ENCODE measurements at regions not wholly inside any gene's neighbourhood (a gene's known extent, or its start where the extent isn't known, plus 50 kb on each side); places are given as distances from the start of the nearest gene placed in this dataset.

DNA sequence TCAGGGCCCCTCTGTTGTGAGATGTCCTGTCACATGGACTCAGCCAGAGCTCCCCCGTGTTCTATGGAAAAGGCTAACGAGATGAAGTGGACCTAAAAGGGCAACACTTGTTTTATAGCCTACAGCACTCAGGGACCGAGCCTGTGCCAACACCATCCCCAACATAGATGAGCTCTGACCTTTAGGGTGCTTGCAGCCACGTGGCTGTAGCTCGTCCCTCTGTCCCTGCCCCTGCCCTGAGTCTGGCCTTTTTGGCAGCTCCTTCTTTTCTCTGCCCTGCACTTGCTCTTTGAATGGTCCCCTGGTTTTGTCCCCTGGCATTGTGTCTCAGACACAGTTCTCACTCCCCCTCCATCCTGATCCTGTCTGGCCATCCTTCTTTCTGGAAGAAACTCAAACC lies 81.2 kb upstream of the GDF10 start:
- no peaks in the 10 kb centered on the region for H3F3A ChIP-seq (ENCODE audit: low read length, unreplicated experiment)
- no peaks in the 10 kb centered on the region for H3K4me1 ChIP-seq (ENCODE audit: insufficient read depth, low read length)
- intact Hi-C loops (cut with micrococcal nuclease), result no loop called here
- peaks cover 9% of the 10 kb centered on the region; the same call in 1 of the 2 replicates for H3K27me3 ChIP-seq (ENCODE audit: low read length)
- H3K9me2 ChIP-seq (replicated peaks; ENCODE audit: low read length), result no peaks in the 10 kb centered on the region
- no peak overlapping the region for H3K4me2 ChIP-seq (ENCODE audit: low read length)
- no peaks in the 10 kb centered on the region for H3K36me3 ChIP-seq (ENCODE audit: low read depth, low read length)
- no TSS peak for BruUV-seq (replicated peaks)
- no peaks in the 10 kb centered on the region for H4K20me1 ChIP-seq (ENCODE audit: low read length)
- ChIA-PET POLR2A (ENCODE audit: unreplicated experiment) (no interaction called here), CTCF (no interaction called here)
- H3K9me3 ChIP-seq (ENCODE audit: low read length), result no peaks in the 10 kb centered on the region
- H3K9ac ChIP-seq (ENCODE audit: low read length), result no peak overlapping the region
- H3K79me2 ChIP-seq (ENCODE audit: low read length), result no peaks in the 10 kb centered on the region
- H2AFZ ChIP-seq (ENCODE audit: low read length), result no peak overlapping the region
- no peak for ATAC-seq
- TF ChIP-seq EZH2 (IDR thresholded peaks at IDR 0.05; ENCODE audit: low read length, unreplicated experiment) (no peak), EZH2phosphoT487 (IDR thresholded peaks at IDR 0.05; ENCODE audit: borderline replicate concordance, low read length) (no peak)
- TF ChIP-seq, protein P1, sequence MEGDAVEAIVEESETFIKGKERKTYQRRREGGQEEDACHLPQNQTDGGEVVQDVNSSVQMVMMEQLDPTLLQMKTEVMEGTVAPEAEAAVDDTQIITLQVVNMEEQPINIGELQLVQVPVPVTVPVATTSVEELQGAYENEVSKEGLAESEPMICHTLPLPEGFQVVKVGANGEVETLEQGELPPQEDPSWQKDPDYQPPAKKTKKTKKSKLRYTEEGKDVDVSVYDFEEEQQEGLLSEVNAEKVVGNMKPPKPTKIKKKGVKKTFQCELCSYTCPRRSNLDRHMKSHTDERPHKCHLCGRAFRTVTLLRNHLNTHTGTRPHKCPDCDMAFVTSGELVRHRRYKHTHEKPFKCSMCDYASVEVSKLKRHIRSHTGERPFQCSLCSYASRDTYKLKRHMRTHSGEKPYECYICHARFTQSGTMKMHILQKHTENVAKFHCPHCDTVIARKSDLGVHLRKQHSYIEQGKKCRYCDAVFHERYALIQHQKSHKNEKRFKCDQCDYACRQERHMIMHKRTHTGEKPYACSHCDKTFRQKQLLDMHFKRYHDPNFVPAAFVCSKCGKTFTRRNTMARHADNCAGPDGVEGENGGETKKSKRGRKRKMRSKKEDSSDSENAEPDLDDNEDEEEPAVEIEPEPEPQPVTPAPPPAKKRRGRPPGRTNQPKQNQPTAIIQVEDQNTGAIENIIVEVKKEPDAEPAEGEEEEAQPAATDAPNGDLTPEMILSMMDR (conservative IDR thresholded peaks at IDR 0.05; ENCODE audit: low read depth, low read length), result no peak
- no peak overlapping the region for H3K27ac ChIP-seq (ENCODE audit: low read length)
- no peak overlapping the region for H3K4me3 ChIP-seq (ENCODE audit: low read length)
- no peak for DNase-seq

DNA sequence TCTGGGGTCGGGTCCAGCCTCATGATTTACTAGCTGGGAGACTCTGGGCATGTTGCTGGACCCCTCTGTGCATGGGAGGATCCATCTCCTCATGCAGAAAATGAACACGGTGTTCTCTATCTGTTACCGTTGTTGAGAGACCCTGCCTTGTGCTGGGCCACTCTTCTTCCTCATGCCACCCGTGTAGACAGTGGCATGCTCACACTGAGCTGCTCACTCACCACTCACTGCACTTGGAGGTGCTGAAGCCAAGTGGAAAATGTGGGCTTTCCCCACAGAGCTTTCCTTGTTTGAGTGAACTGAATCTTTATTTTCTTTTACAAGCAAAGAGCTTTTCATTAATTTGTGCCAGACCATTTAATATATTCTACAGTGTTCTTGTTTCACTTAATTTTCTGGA lies 77.5 kb upstream of the GDF10 start:
- DNase-seq (no peak), ATAC-seq (no peak)
- TF ChIP-seq, protein P1 (conservative IDR thresholded peaks at IDR 0.05; ENCODE audit: low read depth, low read length), result no peak
- TF ChIP-seq EZH2 (IDR thresholded peaks at IDR 0.05; ENCODE audit: low read length, unreplicated experiment) (no peak), EZH2phosphoT487 (IDR thresholded peaks at IDR 0.05; ENCODE audit: borderline replicate concordance, low read length) (no peak)
- Histone ChIP-seq H3K36me3 (ENCODE audit: low read depth, low read length) (no peaks in the 10 kb centered on the region), H3K9me2 (replicated peaks; ENCODE audit: low read length) (no peaks in the 10 kb centered on the region), H3F3A (ENCODE audit: low read length, unreplicated experiment) (no peaks in the 10 kb centered on the region), H2AFZ (ENCODE audit: low read length) (no peak overlapping the region), H3K4me2 (ENCODE audit: low read length) (no peak overlapping the region), H3K79me2 (ENCODE audit: low read length) (no peaks in the 10 kb centered on the region), H3K27me3 (ENCODE audit: low read length) (peaks cover 15% of the 10 kb centered on the region; the same call in 1 of the 2 replicates), H3K9me3 (ENCODE audit: low read length) (no peaks in the 10 kb centered on the region), H3K4me1 (ENCODE audit: insufficient read depth, low read length) (no peaks in the 10 kb centered on the region), H3K27ac (ENCODE audit: low read length) (no peak overlapping the region), H3K9ac (ENCODE audit: low read length) (no peak overlapping the region), H4K20me1 (ENCODE audit: low read length) (no peaks in the 10 kb centered on the region), H3K4me3 (ENCODE audit: low read length) (no peak overlapping the region)
- ChIA-PET POLR2A (ENCODE audit: unreplicated experiment) (no interaction called here), CTCF (no interaction called here)
- intact Hi-C loops (cut with micrococcal nuclease), result no loop called here
- no TSS peak for BruUV-seq (replicated peaks)

DNA sequence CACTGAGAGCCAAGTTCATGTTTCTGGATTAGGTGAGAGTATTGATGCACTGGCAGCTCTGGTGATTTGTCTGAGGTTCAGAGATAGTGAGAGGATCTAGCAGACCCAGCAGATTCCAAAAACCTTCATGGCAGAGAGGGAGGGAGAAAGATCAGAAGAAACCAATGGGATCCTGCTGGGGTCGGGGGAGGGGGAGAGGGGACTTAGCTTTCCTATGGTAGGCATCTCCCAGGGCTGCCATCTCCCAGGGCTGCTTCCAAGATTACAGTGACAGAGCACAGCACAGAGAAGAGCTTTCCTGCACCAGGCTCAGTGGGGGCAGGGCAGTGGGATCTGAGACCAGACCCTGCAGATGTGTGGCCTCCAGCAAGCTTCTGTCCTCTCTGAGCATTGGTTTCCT lies 76.8 kb upstream of the GDF10 start:
- Histone ChIP-seq H3K9ac (ENCODE audit: low read length) (no peak overlapping the region), H3K9me3 (ENCODE audit: low read length) (no peaks in the 10 kb centered on the region), H3K4me3 (ENCODE audit: low read length) (no peak overlapping the region), H2AFZ (ENCODE audit: low read length) (no peak overlapping the region), H4K20me1 (ENCODE audit: low read length) (no peaks in the 10 kb centered on the region), H3K9me2 (replicated peaks; ENCODE audit: low read length) (no peaks in the 10 kb centered on the region), H3K4me2 (ENCODE audit: low read length) (no peak overlapping the region), H3K27ac (ENCODE audit: low read length) (no peak overlapping the region), H3K36me3 (ENCODE audit: low read depth, low read length) (no peaks in the 10 kb centered on the region), H3K4me1 (ENCODE audit: insufficient read depth, low read length) (no peaks in the 10 kb centered on the region), H3F3A (ENCODE audit: low read length, unreplicated experiment) (no peaks in the 10 kb centered on the region), H3K27me3 (ENCODE audit: low read length) (peaks cover 20% of the 10 kb centered on the region), H3K79me2 (ENCODE audit: low read length) (no peaks in the 10 kb centered on the region)
- DNase-seq (no peak), ATAC-seq (no peak)
- TF ChIP-seq EZH2phosphoT487 (IDR thresholded peaks at IDR 0.05; ENCODE audit: borderline replicate concordance, low read length), result no peak
- TF ChIP-seq EZH2 (IDR thresholded peaks at IDR 0.05; ENCODE audit: low read length, unreplicated experiment), result no peak
- TF ChIP-seq, protein P1 (conservative IDR thresholded peaks at IDR 0.05; ENCODE audit: low read depth, low read length), result no peak
- ChIA-PET CTCF (interaction anchor here (0.6 kb wide), 1 partner anchor 1433 kb away, joined by 3 read pairs; no protein-coding TSS in a partner anchor), POLR2A (ENCODE audit: unreplicated experiment) (no interaction called here)
- BruUV-seq (replicated peaks), result no TSS peak
- intact Hi-C loops (cut with micrococcal nuclease), result no loop called here
